H1 (cell line): ENCODE measurements at regions not wholly inside any gene's neighbourhood (a gene's known extent, or its start where the extent isn't known, plus 50 kb on each side); places are given as distances from the start of the nearest gene placed in this dataset.

Experiments used
- CTCF ChIA-PET: fragments of 300-600 bp; sonication (Branson Sonifier 250); formaldehyde crosslinking; loops from one replicate; lab custom pipeline; 2021; ENCODE audit not compliant: partially characterized antibody; lab: Charles Lee
- POLR2A ChIA-PET: fragments of 300-600 bp; sonication (Branson Sonifier 250); formaldehyde crosslinking; loops from one replicate; lab custom pipeline; 2021; ENCODE audit warnings: inconsistent platforms; ENCODE audit not compliant: partially characterized antibody; lab: Charles Lee
- DNase-seq, 2 experiments: peaks; one replicate each; pipeline versions ENCODE4 v3.0.0 to v3.0.0-alpha.2; 2010 to 2022; ENCODE audit warnings: low spot score in 2 of 2, low read depth in 1 of 2, mixed read lengths in 1 of 2
- FAIRE-seq: peaks from 2 replicates; lab custom pipeline; 2011; peaks lifted over from hg19 to GRCh38; lab: Jason Lieb, UNC
- H2AFZ ChIP-seq: 2 replicates; pipeline ENCODE4 v1.8.1; 2012; ENCODE audit warnings: low read length, inconsistent platforms
- H2AK5ac ChIP-seq: 2 replicates; pipeline ENCODE4 v1.6.1; 2013; ENCODE audit warnings: low read depth, low read length
- H2BK120ac ChIP-seq: replicated peaks from 2 replicates; pipeline ENCODE3; 2013; ENCODE audit warnings: low read depth, low read length, inconsistent platforms
- H2BK12ac ChIP-seq: 2 replicates; pipeline ENCODE4 v1.6.1; 2013; ENCODE audit warnings: low read depth, low read length
- H2BK15ac ChIP-seq: 2 replicates; pipeline ENCODE4 v1.6.1; 2013; ENCODE audit warnings: low read length
- H2BK20ac ChIP-seq: 2 replicates; pipeline ENCODE4 v1.6.1; 2013; ENCODE audit warnings: low read length
- H2BK5ac ChIP-seq: 2 replicates; pipeline ENCODE4 v1.6.1; 2013; ENCODE audit warnings: low read depth, low read length
- H3K14ac ChIP-seq: 2 replicates; pipeline ENCODE4 v1.6.1; 2013; ENCODE audit warnings: inconsistent platforms; ENCODE audit not compliant: insufficient read length
- H3K18ac ChIP-seq: 2 replicates; pipeline ENCODE4 v1.6.1; 2013; ENCODE audit warnings: low read length; ENCODE audit errors: extremely low read depth
- H3K23ac ChIP-seq: 2 replicates; pipeline ENCODE4 v1.6.1; 2013; ENCODE audit warnings: inconsistent platforms; ENCODE audit not compliant: insufficient read length
- H3K23me2 ChIP-seq: 2 replicates; pipeline ENCODE4 v1.6.1; 2013; ENCODE audit warnings: low read depth, low read length
- H3K27ac ChIP-seq: 2 replicates; pipeline ENCODE4 v1.6.1; 2011; ENCODE audit warnings: low read depth, low read length, inconsistent platforms
- H3K27me3 ChIP-seq, 4 experiments: replicated peaks in 1 of 4; 1 replicate in 1 of 4; 2 replicates in 3 of 4; pipeline versions ENCODE4 v1.6.1 to v1.8.1; 2011 to 2013; ENCODE audit warnings: low read length in 3 of 4, mild to moderate bottlenecking in 3 of 4, inconsistent platforms in 2 of 4, mixed read lengths in 2 of 4, moderate library complexity in 1 of 4; ENCODE audit not compliant: control insufficient read depth in 3 of 4, insufficient read depth in 3 of 4; ENCODE audit errors: extremely low read depth in 1 of 4
- H3K36me3 ChIP-seq, 4 experiments: 2 replicates each; pipeline versions ENCODE4 v1.6.1 to v1.8.1; 2011 to 2013; ENCODE audit warnings: mild to moderate bottlenecking in 4 of 4, low read length in 3 of 4, moderate library complexity in 2 of 4, control low read depth in 1 of 4, inconsistent platforms in 1 of 4; ENCODE audit not compliant: insufficient read depth in 4 of 4, control insufficient read depth in 2 of 4
- H3K4ac ChIP-seq: replicated peaks from 2 replicates; pipeline ENCODE3; 2013; ENCODE audit warnings: low read length, low read depth, mixed read lengths, inconsistent platforms; ENCODE audit not compliant: insufficient read length
- H3K4me1 ChIP-seq, 4 experiments: replicated peaks in 1 of 4; 1 replicate in 1 of 4; 2 replicates in 3 of 4; pipeline versions ENCODE4 v1.6.1 to v1.8.1; 2011 to 2013; ENCODE audit warnings: low read length in 3 of 4, inconsistent platforms in 2 of 4, mixed read lengths in 1 of 4; ENCODE audit not compliant: insufficient read depth in 4 of 4, control insufficient read depth in 3 of 4
- H3K4me2 ChIP-seq, 2 experiments: 2 replicates each; pipeline versions ENCODE4 v1.6.1 to v1.8.1; 2011 to 2013; ENCODE audit warnings: low read depth in 2 of 2, low read length in 2 of 2, control low read depth in 1 of 2, inconsistent platforms in 1 of 2, mild to moderate bottlenecking in 1 of 2; ENCODE audit not compliant: insufficient read depth in 1 of 2
- H3K4me3 ChIP-seq, 4 experiments: fragments of 200-600, 300-600 bp in 1 of 4; sonication (generic), shearing (Covaris generic), sonication (Bioruptor Twin) in 1 of 4; 2 replicates each; pipeline versions ENCODE4 v1.5.1 to v1.8.1; 2011 to 2016; ENCODE audit warnings: low read length in 4 of 4, low read depth in 3 of 4, control low read depth in 2 of 4, inconsistent platforms in 2 of 4, mild to moderate bottlenecking in 2 of 4, mixed read lengths in 1 of 4, moderate library complexity in 1 of 4; ENCODE audit not compliant: insufficient read depth in 2 of 4; ENCODE audit errors: extremely low read depth in 1 of 4
- H3K56ac ChIP-seq: replicated peaks from 2 replicates; pipeline ENCODE3; 2013; ENCODE audit warnings: low read depth, mild to moderate bottlenecking, mixed read lengths, low read length, inconsistent platforms; ENCODE audit not compliant: insufficient read length
- H3K79me1 ChIP-seq: 2 replicates; pipeline ENCODE4 v1.6.1; 2013; ENCODE audit warnings: low read depth, low read length, control low read depth
- H3K79me2 ChIP-seq, 2 experiments: 2 replicates each; pipeline versions ENCODE4 v1.6.1 to v1.8.1; 2012 to 2013; ENCODE audit warnings: low read length in 2 of 2, mild to moderate bottlenecking in 2 of 2, inconsistent platforms in 1 of 2; ENCODE audit not compliant: insufficient read depth in 2 of 2, control insufficient read depth in 1 of 2
- H3K9ac ChIP-seq, 4 experiments: replicated peaks in 1 of 4; 1 replicate in 1 of 4; 2 replicates in 3 of 4; pipeline versions ENCODE4 v1.6.1 to v1.8.1; 2011 to 2013; ENCODE audit warnings: low read depth in 3 of 4, low read length in 3 of 4, control low read depth in 2 of 4, mild to moderate bottlenecking in 2 of 4, moderate library complexity in 2 of 4, inconsistent platforms in 1 of 4; ENCODE audit errors: extremely low read depth in 1 of 4
- H3K9me3 ChIP-seq, 2 experiments: 2 replicates each; pipeline versions ENCODE4 v1.6.1 to v1.8.1; 2012 to 2013; ENCODE audit warnings: mild to moderate bottlenecking in 2 of 2, moderate library complexity in 2 of 2, control low read depth in 1 of 2, inconsistent platforms in 1 of 2, low read depth in 1 of 2, low read length in 1 of 2, mixed read lengths in 1 of 2; ENCODE audit not compliant: insufficient read depth in 2 of 2
- H4K20me1 ChIP-seq, 2 experiments: replicated peaks in 1 of 2; 2 replicates each; pipeline versions ENCODE3 to v1.8.1; 2011 to 2013; ENCODE audit warnings: inconsistent platforms in 2 of 2, low read length in 2 of 2, mild to moderate bottlenecking in 1 of 2; ENCODE audit not compliant: insufficient read depth in 2 of 2, control insufficient read depth in 1 of 2
- H4K5ac ChIP-seq: 2 replicates; pipeline ENCODE4 v1.6.1; 2013; ENCODE audit warnings: low read length, low read depth, mixed read lengths, inconsistent platforms; ENCODE audit not compliant: insufficient read length
- H4K8ac ChIP-seq: 2 replicates; pipeline ENCODE4 v1.8.0; 2013; ENCODE audit warnings: mild to moderate bottlenecking, moderate library complexity, low read length, inconsistent platforms; ENCODE audit not compliant: insufficient read depth; ENCODE audit errors: extremely low read depth
- H4K91ac ChIP-seq: replicated peaks from 2 replicates; pipeline ENCODE3; 2013; ENCODE audit warnings: low read length, mixed read lengths, inconsistent platforms; ENCODE audit not compliant: insufficient read length
- EP300 ChIP-seq, 2 experiments: IDR thresholded peaks; 1 replicate in 1 of 2; 2 replicates in 1 of 2; pipeline ENCODE4 v1.6.1; 2011 to 2012; ENCODE audit warnings: low read depth in 2 of 2, low read length in 2 of 2, mild to moderate bottlenecking in 2 of 2, borderline replicate concordance in 1 of 2, inconsistent platforms in 1 of 2, moderate library complexity in 1 of 2
- GABPA ChIP-seq: IDR thresholded peaks from 2 replicates; pipeline ENCODE4 v1.6.1; 2011; ENCODE audit warnings: mild to moderate bottlenecking, low read length, moderate library complexity, borderline replicate concordance; ENCODE audit not compliant: insufficient read depth
- JUND ChIP-seq: IDR thresholded peaks from 2 replicates; pipeline ENCODE4 v1.6.1; 2011; ENCODE audit warnings: mild to moderate bottlenecking, improper control_type of control experiment, low read length
- RNF2 ChIP-seq: fragments of 200-900, 300-1000 bp; sonication (generic); IDR thresholded peaks from 2 replicates; pipeline ENCODE4 v1.7.1; 2016; ENCODE audit warnings: borderline replicate concordance, low read depth, mild to moderate bottlenecking, antibody characterized with exemption, low read length; ENCODE audit not compliant: poor library complexity, severe bottlenecking; ENCODE audit errors: missing control alignments
- SIN3A ChIP-seq, 2 experiments: IDR thresholded peaks in 1 of 2; conservative IDR thresholded peaks in 1 of 2; 2 replicates each; pipeline ENCODE4 v1.6.1; 2011 to 2012; ENCODE audit warnings: low read length in 2 of 2, improper control_type of control experiment in 1 of 2, low read depth in 1 of 2, mild to moderate bottlenecking in 1 of 2
- SP2 ChIP-seq: IDR thresholded peaks from 2 replicates; pipeline ENCODE4 v1.6.1; 2012; ENCODE audit warnings: mild to moderate bottlenecking, low read length, inconsistent platforms
- SUZ12 ChIP-seq: fragments of 200-600 bp; sonication (generic); IDR thresholded peaks from 2 replicates; pipeline ENCODE4 v1.6.1; 2012; ENCODE audit warnings: mild to moderate bottlenecking, inconsistent platforms, low read length, moderate library complexity, mixed read lengths
- TAF7 ChIP-seq: optimal IDR thresholded peaks from 2 replicates; pipeline ENCODE3; 2011; ENCODE audit warnings: low read depth, mild to moderate bottlenecking, inconsistent platforms, low read length, moderate library complexity, borderline replicate concordance
- TCF12 ChIP-seq: IDR thresholded peaks from 2 replicates; pipeline ENCODE4 v1.6.1; 2011; ENCODE audit warnings: low read depth, mild to moderate bottlenecking, low read length
- WGBS, 2 experiments: shearing (Covaris generic) in 1 of 2; methylation state at CpG; one replicate each; pipeline versions ENCODE4 v1.1.6 to v1.1.7; 2013 to 2015; ENCODE audit warnings: low lambda C conversion rate in 2 of 2, mixed read lengths in 2 of 2, inconsistent platforms in 1 of 2, low coverage in 1 of 2, missing lambda C conversion rate in 1 of 2; ENCODE audit not compliant: insufficient replicate concordance in 2 of 2, insufficient coverage in 1 of 2, insufficient read length in 1 of 2; ENCODE audit errors: extremely low coverage in 1 of 2, missing lambda C conversion rate in 1 of 2; 5-methylcytosine and 5-hydroxymethylcytosine counted together

GRCh38 chr1:116302281-116302680, 70.8 kb upstream of the ATP1A1 start:
- Histone ChIP-seq H4K5ac (no peak overlapping the region), H4K20me1 (no peaks in the 10 kb centered on the region), H2AK5ac (no peak overlapping the region), H3K4me3 (no peak overlapping the region), H3K23me2 (no peaks in the 10 kb centered on the region), H3K27ac (no peak overlapping the region), H2BK15ac (no peak overlapping the region), H3K18ac (no peak overlapping the region), H3K56ac (no peak overlapping the region), H3K9me3 (peaks cover 14 to 17% of the 10 kb centered on the region in 2 experiments), H4K8ac (no peak overlapping the region), H4K91ac (no peak overlapping the region), H3K14ac (no peak overlapping the region), H3K23ac (no peak overlapping the region), H3K9ac (no peak overlapping the region), H3K4ac (no peak overlapping the region), H3K27me3 (no peaks in the 10 kb centered on the region), H2BK12ac (no peak overlapping the region), H2BK20ac (no peak overlapping the region), H2BK120ac (no peak overlapping the region), H2AFZ (no peak overlapping the region), H3K4me1 (no peaks in the 10 kb centered on the region), H3K4me2 (no peak overlapping the region), H3K79me2 (no peaks in the 10 kb centered on the region), H3K36me3 (no peaks in the 10 kb centered on the region; a peak in 1 of 8 replicates), H3K79me1 (no peaks in the 10 kb centered on the region), H2BK5ac (no peak overlapping the region)
- no peak for DNase-seq
- ChIA-PET POLR2A (no interaction called here), CTCF (interaction anchor here (1.4 to 1.7 kb wide), 4 partner anchors 17 to 184 kb away, joined by 3 read pairs; no protein-coding TSS in a partner anchor)
- whole genome bisulfite sequencing, 2 experiments: 75% methylated on average over 1 of the region's 1 CpG; no CpG with 5 or more reads in 1 of the 2 experiments
- TF ChIP-seq SP2: no peak
- TF ChIP-seq RNF2: no peak
- no peak for TF ChIP-seq EP300 (IDR thresholded peaks at IDR 0.05; ENCODE audit: borderline replicate concordance in 1 of 2, low read depth in 2 of 2, low read length in 2 of 2)
- no peak for TF ChIP-seq SIN3A (conservative IDR thresholded peaks at IDR 0.05 in 1 of 2, IDR thresholded peaks at IDR 0.05 in 1 of 2; ENCODE audit: low read depth in 1 of 2, low read length in 2 of 2)
- TF ChIP-seq JUND: no peak
- TF ChIP-seq GABPA: no peak
- no peak for TF ChIP-seq TCF12
- no peak for TF ChIP-seq TAF7
- no peak for TF ChIP-seq SUZ12
- no peak for FAIRE-seq
